Esophagus muscularis mucosa (tissue), 4 donors: ENCODE measurements at regions not wholly inside any gene's neighbourhood (a gene's known extent, or its start where the extent isn't known, plus 50 kb on each side); places are given as distances from the start of the nearest gene placed in this dataset.
"Not testable (repeated sequence)": the region's sequence is repeated elsewhere in the genome, so short reads cannot be mapped to it uniquely, and the experiment has no call there.

ENCODE experiments used
- DNase-seq: peaks from one replicate; pipeline ENCODE4 v3.0.0-alpha.2; 2017; ENCODE audit errors: extremely low spot score
- H3K27ac ChIP-seq, 4 donors: fragments of 200-600 bp; sonication (generic); replicated peaks in 1 of 4; 1 replicate in 3 of 4; 2 replicates in 1 of 4; pipeline ENCODE4 v1.5.1; 2016 to 2019; ENCODE audit warnings: mild to moderate bottlenecking in 1 of 4
- H3K27me3 ChIP-seq, 4 donors: fragments of 200-600 bp; sonication (generic); one replicate each; pipeline versions ENCODE4 v1.5.1 to v1.6.0; 2016 to 2019
- H3K36me3 ChIP-seq, 4 donors: fragments of 200-600 bp; sonication (generic); one replicate each; pipeline ENCODE4 v1.5.1; 2016 to 2019
- H3K4me1 ChIP-seq, 4 donors: fragments of 200-600 bp; sonication (generic); one replicate each; pipeline ENCODE4 v1.5.1; 2016 to 2019
- H3K4me3 ChIP-seq, 4 donors: fragments of 200-600 bp; sonication (generic); 1 replicate in 2 of 4; 2 replicates in 2 of 4; pipeline ENCODE4 v1.5.1; 2016 to 2019; ENCODE audit warnings: mild to moderate bottlenecking in 4 of 4, moderate library complexity in 1 of 4
- H3K9me3 ChIP-seq, 4 donors: fragments of 200-600 bp; sonication (generic); 1 replicate in 3 of 4; 2 replicates in 1 of 4; pipeline ENCODE4 v1.5.1; 2016 to 2019
- CTCF ChIP-seq, 3 experiments: fragments of 200-600 bp in 2 of 3; fragments of 450-650 bp in 1 of 3; sonication (generic) in 2 of 3; IDR thresholded peaks; one replicate each; pipeline ENCODE4 v1.5.1; 2017 to 2019; ENCODE audit warnings: antibody characterized with exemption in 3 of 3, mild to moderate bottlenecking in 2 of 3, moderate library complexity in 1 of 3
- EP300 ChIP-seq: sonication (generic); formaldehyde crosslinking; IDR thresholded peaks from one replicate; pipeline ENCODE4 v1.6.1; 2017; ENCODE audit warnings: antibody characterized with exemption
- POLR2A ChIP-seq: fragments of 450-650 bp; IDR thresholded peaks from one replicate; pipeline ENCODE4 v1.6.1; 2017; ENCODE audit warnings: antibody characterized with exemption, moderate library complexity, mild to moderate bottlenecking, low read depth
- POLR2AphosphoS5 ChIP-seq, 2 donors: sonication (generic); formaldehyde crosslinking; IDR thresholded peaks; one replicate each; pipeline ENCODE4 v1.6.1; 2017; ENCODE audit warnings: antibody characterized with exemption in 2 of 2
- WGBS: methylation state at CpG from one replicate; pipeline ENCODE4 v1.1.5; 2018; 5-methylcytosine and 5-hydroxymethylcytosine counted together
- intact Hi-C: fragments of 100-400 bp; cut with DNase I; formaldehyde crosslinking; loops from one replicate; pipeline ENCODE4 v1.15.1; 2023

- H3K27ac ChIP-seq, result no peak overlapping the region
- WGBS, result 46% methylated on average over 2 of the region's 2 CpGs
- no peaks in the 10 kb centered on the region for H3K4me1 ChIP-seq
- intact Hi-C loops, result no loop called here
- H3K27me3 ChIP-seq, result no peaks in the 10 kb centered on the region
- no peak for DNase-seq
- TF ChIP-seq POLR2AphosphoS5 (IDR thresholded peaks at IDR 0.05), result no peak
- TF ChIP-seq POLR2A, result no peak
- no peak for TF ChIP-seq CTCF (IDR thresholded peaks at IDR 0.05)
- TF ChIP-seq EP300, result no peak
- no peaks in the 10 kb centered on the region for H3K9me3 ChIP-seq
- no peaks in the 10 kb centered on the region for H3K36me3 ChIP-seq
- H3K4me3 ChIP-seq, result no peak overlapping the region
These were observed 60.6 kb upstream of the EMB start for GRCh38 chr5:50501491-50502228.

DNA sequence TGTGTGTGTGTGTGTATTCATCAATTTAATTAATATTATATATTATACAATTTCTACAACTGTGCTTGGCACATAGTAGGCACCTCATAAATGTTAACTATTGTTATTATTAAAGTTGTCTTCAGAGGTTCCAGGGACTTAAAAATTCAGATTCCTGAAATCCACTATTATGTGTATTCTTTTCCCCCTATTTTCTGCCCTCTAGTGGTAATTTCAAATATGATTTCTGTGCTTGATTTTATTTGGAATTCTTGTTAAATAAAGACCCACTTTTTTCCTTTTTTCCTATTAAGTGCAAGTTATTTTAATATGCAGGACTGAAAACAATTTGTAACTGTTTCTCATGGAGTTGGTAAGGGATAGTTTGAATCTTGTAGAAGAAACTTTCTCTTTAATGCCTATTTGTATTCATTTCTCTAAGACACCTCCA, 72.0 kb upstream of the EMB start:
- intact Hi-C loops, H3K9me3 ChIP-seq, H3K27me3 ChIP-seq, H3K36me3 ChIP-seq, H3K4me1 ChIP-seq, H3K4me3 ChIP-seq, DNase-seq, H3K27ac ChIP-seq: not testable (repeated sequence)
- TF ChIP-seq CTCF (IDR thresholded peaks at IDR 0.05), result peak in 1 of 3 experiments; percentile 37

DNA sequence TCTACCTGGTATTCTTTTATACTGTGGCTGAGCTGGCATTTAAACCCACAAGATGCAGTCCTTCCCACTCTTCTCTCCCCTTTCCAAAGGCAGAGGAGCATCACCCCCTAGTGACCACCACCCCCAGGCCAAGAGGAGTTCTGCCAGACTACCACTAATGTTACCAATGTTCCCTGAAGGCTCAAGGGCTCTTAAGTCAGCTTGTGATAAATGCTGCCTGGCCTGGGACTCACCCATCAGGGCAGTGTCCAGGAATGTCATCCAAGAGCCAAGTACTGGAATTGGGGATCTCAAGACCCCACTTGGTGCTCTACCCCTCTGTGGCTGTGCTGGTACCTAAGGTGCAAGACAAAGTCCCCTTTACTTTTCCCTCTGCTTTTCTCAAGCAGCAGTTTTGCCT, 80.0 kb upstream of the EMB start:
- DNase-seq, H3K27ac ChIP-seq, H3K4me1 ChIP-seq, H3K9me3 ChIP-seq, H3K4me3 ChIP-seq, intact Hi-C loops, H3K27me3 ChIP-seq, H3K36me3 ChIP-seq: not testable (repeated sequence)

- H3K4me1 ChIP-seq, H3K9me3 ChIP-seq, DNase-seq, intact Hi-C loops, H3K4me3 ChIP-seq, H3K27me3 ChIP-seq, H3K36me3 ChIP-seq, H3K27ac ChIP-seq: not testable (repeated sequence)
- 89% methylated on average over 3 of the region's 3 CpGs for WGBS
These were observed 86.5 kb upstream of the EMB start for GRCh38 chr5:50527514-50528060.

- no peaks in the 10 kb centered on the region for H3K36me3 ChIP-seq
- no peaks in the 10 kb centered on the region for H3K27me3 ChIP-seq
- intact Hi-C loops, result no loop called here
- no peak overlapping the region for H3K27ac ChIP-seq
- no peaks in the 10 kb centered on the region for H3K4me1 ChIP-seq
- no peak overlapping the region for H3K4me3 ChIP-seq
- TF ChIP-seq POLR2A (no peak), EP300 (no peak), CTCF (IDR thresholded peaks at IDR 0.05) (no peak), POLR2AphosphoS5 (IDR thresholded peaks at IDR 0.05) (no peak)
- DNase-seq, result no peak
- no peaks in the 10 kb centered on the region for H3K9me3 ChIP-seq
- 76% methylated on average over 6 of the region's 6 CpGs for WGBS
These were observed 94.3 kb upstream of the EMB start for GRCh38 chr5:50535393-50535792.

DNA sequence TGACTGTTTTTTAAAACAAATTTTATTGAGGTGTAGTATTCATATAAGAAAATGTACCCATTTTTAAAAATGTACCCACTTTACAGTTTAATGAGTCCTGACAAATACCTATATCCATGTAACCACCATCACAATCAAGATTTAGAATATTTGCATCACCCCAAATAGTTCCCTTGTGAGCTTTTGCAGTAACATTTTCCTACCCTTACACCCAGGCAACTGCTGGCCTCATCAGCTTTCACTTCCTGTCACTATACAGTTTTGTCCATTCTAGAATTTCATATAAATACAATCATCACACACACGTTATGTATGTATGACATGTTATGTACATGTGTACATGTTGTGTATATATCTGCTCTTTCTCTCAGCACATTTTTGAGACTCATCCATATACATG, 96.4 kb upstream of the EMB start:
- H3K4me1 ChIP-seq, DNase-seq, H3K9me3 ChIP-seq, H3K36me3 ChIP-seq, H3K4me3 ChIP-seq, H3K27ac ChIP-seq, H3K27me3 ChIP-seq, intact Hi-C loops: not testable (repeated sequence)
- WGBS, result 50% methylated on average over 1 of the region's 1 CpG
